AG09319 (cell line): ENCODE measurements at regions not wholly inside any gene's neighbourhood (a gene's known extent, or its start where the extent isn't known, plus 50 kb on each side); places are given as distances from the start of the nearest gene placed in this dataset.
A peak's percentile ranks its signal among the peaks of the same experiment; 100 is the strongest.

Experiments used
- DNase-seq: peaks from one replicate; pipeline ENCODE4 v3.0.0-alpha.2; 2010; ENCODE audit warnings: low read depth; ENCODE audit errors: extremely low read depth
- CTCF ChIP-seq: IDR thresholded peaks from 2 replicates; pipeline ENCODE4 v1.5.1; 2011; ENCODE audit warnings: low read depth, mild to moderate bottlenecking, inconsistent platforms, low read length, moderate library complexity

DNA sequence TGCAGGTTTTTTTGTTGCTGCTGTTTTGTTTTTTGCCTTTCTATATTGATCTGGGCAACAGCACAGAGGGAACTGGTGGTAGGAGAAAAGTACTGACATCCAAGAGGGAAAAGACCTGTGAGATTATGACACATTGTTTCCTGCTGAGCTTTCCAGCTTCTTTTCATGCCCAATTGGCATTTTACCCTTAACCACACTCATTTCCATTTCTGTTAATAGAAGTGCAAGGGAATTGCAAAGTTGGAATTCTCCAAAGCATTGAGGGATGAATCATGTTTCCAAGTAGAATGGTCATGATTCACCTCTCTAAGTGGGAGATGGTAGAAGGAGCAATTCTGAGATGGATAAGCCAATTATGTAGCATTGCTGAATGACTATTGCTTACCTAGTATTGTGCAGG lies 161.5 kb downstream of the PPARGC1A start:
- peak; percentile 55 for DNase-seq
- no peak for TF ChIP-seq CTCF

- no peak for DNase-seq
- TF ChIP-seq CTCF: no peak
Measured at GRCh38 chr4:23720556-23720955, 169.3 kb downstream of the PPARGC1A start.

GRCh38 chr4:23718435-23718834 lies 171.4 kb downstream of the PPARGC1A start:
- no peak for DNase-seq
- TF ChIP-seq CTCF: no peak

- no peak for DNase-seq
- peak; percentile 33 for TF ChIP-seq CTCF
Measured at GRCh38 chr4:23717528-23718248, 172.2 kb downstream of the PPARGC1A start.

- no peak for TF ChIP-seq CTCF
- DNase-seq: no peak
Measured at GRCh38 chr4:23710298-23710697, 179.5 kb downstream of the PPARGC1A start.

GRCh38 chr4:23707652-23708026 lies 182.2 kb downstream of the PPARGC1A start:
- no peak for TF ChIP-seq CTCF
- no peak for DNase-seq

DNA sequence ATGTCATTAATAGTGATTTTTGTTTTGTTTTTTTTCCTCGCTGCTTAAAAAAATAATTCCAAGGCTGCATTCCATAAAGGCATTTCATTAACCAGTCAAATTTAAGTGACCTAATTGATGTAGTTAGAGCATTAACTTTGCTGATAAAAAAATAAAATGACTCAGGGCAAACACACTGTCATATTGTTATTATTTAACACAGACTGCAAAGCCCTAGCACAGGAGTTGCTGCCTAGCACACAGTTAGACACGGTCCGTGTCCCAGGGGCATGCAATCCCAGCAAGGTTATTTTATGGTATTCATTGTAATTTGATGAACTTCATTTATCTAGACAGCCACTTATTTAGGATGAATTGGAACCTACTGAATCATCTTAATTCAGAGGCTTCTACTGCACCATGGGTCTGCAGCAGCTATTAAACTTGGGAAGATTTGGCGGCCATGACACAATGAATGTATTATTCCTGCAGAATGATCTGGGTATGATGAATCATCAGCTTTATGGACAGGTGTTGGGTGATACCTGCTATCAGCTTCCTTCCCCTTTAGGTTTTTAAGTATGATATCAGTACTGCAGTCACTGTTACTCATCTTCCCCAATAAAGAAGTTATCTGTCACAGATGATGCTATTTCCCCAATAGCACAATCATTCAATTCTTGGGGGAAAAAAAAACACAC lies 182.7 kb downstream of the PPARGC1A start:
- TF ChIP-seq CTCF: no peak
- no peak for DNase-seq
